Endodermal cell (in vitro differentiated cells): ENCODE measurements at regions not wholly inside any gene's neighbourhood (a gene's known extent, or its start where the extent isn't known, plus 50 kb on each side); places are given as distances from the start of the nearest gene placed in this dataset.

Experiments used
- DNase-seq: peaks from one replicate; pipeline ENCODE4 v3.0.0-alpha.2; 2017
- H3K27ac ChIP-seq: 2 replicates; pipeline ENCODE4 v1.5.1; 2013; ENCODE audit warnings: mild to moderate bottlenecking, low read depth, low read length, moderate library complexity
- H3K27me3 ChIP-seq: 2 replicates; pipeline ENCODE4 v1.6.1; 2013; ENCODE audit warnings: mild to moderate bottlenecking, low read length, moderate library complexity; ENCODE audit not compliant: insufficient read depth, control insufficient read depth, poor library complexity, severe bottlenecking
- H3K36me3 ChIP-seq: 2 replicates; pipeline ENCODE4 v1.7.0; 2013; ENCODE audit warnings: mild to moderate bottlenecking, low read length, moderate library complexity; ENCODE audit not compliant: control insufficient read depth, insufficient read depth
- H3K4me1 ChIP-seq: one replicate; pipeline ENCODE4 v1.7.0; 2013; ENCODE audit warnings: low read length; ENCODE audit not compliant: control insufficient read depth, insufficient read depth
- H3K4me3 ChIP-seq: 2 replicates; pipeline ENCODE4 v1.5.1; 2013; ENCODE audit warnings: mild to moderate bottlenecking, low read length, moderate library complexity
- H3K9ac ChIP-seq: 2 replicates; pipeline ENCODE4 v1.6.1; 2013; ENCODE audit warnings: mild to moderate bottlenecking, low read length, moderate library complexity; ENCODE audit not compliant: poor library complexity, severe bottlenecking; ENCODE audit errors: extremely low read depth
- H3K9me3 ChIP-seq: 2 replicates; pipeline ENCODE4 v1.6.1; 2013; ENCODE audit warnings: mild to moderate bottlenecking, low read length, moderate library complexity; ENCODE audit not compliant: control insufficient read depth
- H3K27ac Mint-ChIP-seq: 2 replicates; pipeline ENCODE4 v1.8.0; 2020; ENCODE audit warnings: mixed read lengths
- H3K27me3 Mint-ChIP-seq: 2 replicates; pipeline ENCODE4 v1.8.0; 2021; ENCODE audit warnings: mild to moderate bottlenecking, mixed read lengths; ENCODE audit not compliant: insufficient read depth
- H3K36me3 Mint-ChIP-seq: 2 replicates; pipeline ENCODE4 v1.8.0; 2020; ENCODE audit warnings: low read depth, mixed read lengths
- H3K4me1 Mint-ChIP-seq: 2 replicates; pipeline ENCODE4 v1.8.0; 2020; ENCODE audit warnings: mixed read lengths
- H3K4me3 Mint-ChIP-seq: 2 replicates; pipeline ENCODE4 v1.8.0; 2020; ENCODE audit warnings: mild to moderate bottlenecking, moderate library complexity, mixed read lengths
- H3K9me3 Mint-ChIP-seq: 2 replicates; pipeline ENCODE4 v1.8.0; 2020; ENCODE audit warnings: mild to moderate bottlenecking, mixed read lengths
- WGBS, 2 experiments: methylation state at CpG; one replicate each; pipeline versions ENCODE4 v1.1.5 to v1.1.7; 2013; ENCODE audit warnings: missing lambda C conversion rate in 2 of 2, mixed read lengths in 1 of 2; ENCODE audit not compliant: insufficient coverage in 1 of 2, insufficient read length in 1 of 2; 5-methylcytosine and 5-hydroxymethylcytosine counted together
- TF ChIP-seq, protein P1 (sequence below): fragments of 200-600 bp; sonication (generic); conservative IDR thresholded peaks from 2 replicates; pipeline ENCODE4 v1.5.0; 2021; ENCODE audit warnings: antibody characterized with exemption, mild to moderate bottlenecking

DNA sequence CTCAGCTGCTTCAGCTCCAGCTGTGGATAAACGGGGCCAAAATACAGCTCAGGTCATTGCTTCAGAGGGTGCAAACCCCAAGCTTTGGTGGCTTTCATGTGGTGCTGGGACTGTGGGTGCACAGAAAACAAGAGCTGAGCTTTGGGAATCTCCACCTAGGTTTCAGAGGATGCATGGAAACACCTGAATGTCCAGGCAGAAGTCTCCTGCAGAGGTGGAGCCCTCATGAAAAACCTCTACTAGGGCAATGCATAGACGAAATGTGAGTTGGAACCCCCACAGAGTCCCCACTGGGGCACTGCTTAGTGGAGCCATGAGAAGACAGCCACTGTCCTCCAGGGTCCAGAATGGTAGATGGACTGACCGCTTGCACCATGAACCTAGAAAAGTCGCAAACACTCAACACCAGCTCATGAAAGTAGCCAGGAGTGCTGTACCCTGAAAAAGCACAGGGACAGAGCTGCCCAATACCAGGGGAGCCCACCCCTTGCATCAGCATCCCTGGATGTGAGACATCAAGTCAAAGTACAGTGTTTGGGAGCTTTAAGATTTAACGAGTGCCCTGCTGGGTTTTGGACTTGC is 147.9 kb upstream of the SOX11 start:
- no peaks in the 10 kb centered on the region for H3K4me1 ChIP-seq
- no peak for DNase-seq
- H3K9me3 Mint-ChIP-seq: peaks cover 39% of the 10 kb centered on the region
- H3K9ac ChIP-seq: no peak overlapping the region
- H3K27me3 Mint-ChIP-seq: no peaks in the 10 kb centered on the region
- H3K27ac ChIP-seq: no peak overlapping the region
- 92 to 93% methylated on average over 5 of the region's 5 CpGs for WGBS, 2 experiments
- no peak overlapping the region for H3K4me3 ChIP-seq
- peaks cover 29% of the 10 kb centered on the region for H3K9me3 ChIP-seq
- H3K27ac Mint-ChIP-seq: no peak overlapping the region
- peaks cover 8% of the 10 kb centered on the region for H3K4me1 Mint-ChIP-seq
- no peak overlapping the region for H3K4me3 Mint-ChIP-seq
- TF ChIP-seq, protein P1, sequence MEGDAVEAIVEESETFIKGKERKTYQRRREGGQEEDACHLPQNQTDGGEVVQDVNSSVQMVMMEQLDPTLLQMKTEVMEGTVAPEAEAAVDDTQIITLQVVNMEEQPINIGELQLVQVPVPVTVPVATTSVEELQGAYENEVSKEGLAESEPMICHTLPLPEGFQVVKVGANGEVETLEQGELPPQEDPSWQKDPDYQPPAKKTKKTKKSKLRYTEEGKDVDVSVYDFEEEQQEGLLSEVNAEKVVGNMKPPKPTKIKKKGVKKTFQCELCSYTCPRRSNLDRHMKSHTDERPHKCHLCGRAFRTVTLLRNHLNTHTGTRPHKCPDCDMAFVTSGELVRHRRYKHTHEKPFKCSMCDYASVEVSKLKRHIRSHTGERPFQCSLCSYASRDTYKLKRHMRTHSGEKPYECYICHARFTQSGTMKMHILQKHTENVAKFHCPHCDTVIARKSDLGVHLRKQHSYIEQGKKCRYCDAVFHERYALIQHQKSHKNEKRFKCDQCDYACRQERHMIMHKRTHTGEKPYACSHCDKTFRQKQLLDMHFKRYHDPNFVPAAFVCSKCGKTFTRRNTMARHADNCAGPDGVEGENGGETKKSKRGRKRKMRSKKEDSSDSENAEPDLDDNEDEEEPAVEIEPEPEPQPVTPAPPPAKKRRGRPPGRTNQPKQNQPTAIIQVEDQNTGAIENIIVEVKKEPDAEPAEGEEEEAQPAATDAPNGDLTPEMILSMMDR: no peak
- H3K36me3 Mint-ChIP-seq: peaks cover 6% of the 10 kb centered on the region
- no peaks in the 10 kb centered on the region for H3K27me3 ChIP-seq
- H3K36me3 ChIP-seq: no peaks in the 10 kb centered on the region

DNA sequence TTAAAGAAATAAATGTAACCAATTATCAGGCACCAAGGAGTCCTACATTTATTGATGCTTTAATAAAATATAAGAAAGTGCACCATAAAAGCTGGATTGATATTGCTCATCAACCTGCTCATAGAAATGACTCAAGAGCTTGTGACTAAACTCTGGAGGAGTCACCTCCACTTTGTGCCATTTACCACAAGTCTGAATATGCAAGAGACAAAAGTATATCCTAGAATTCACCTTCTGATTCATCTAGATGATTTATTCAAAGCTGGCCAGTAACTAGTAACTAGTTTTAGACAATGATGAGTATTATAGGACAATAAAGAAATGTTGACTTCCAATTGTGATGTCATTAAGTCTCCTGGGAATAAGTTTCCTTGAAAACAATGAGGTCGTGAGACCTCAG is 146.0 kb upstream of the SOX11 start:
- no peaks in the 10 kb centered on the region for H3K4me1 ChIP-seq
- TF ChIP-seq, protein P1: no peak
- Mint-ChIP-seq H3K27ac (no peak overlapping the region), H3K27me3 (no peaks in the 10 kb centered on the region), H3K9me3 (peaks cover 39% of the 10 kb centered on the region), H3K36me3 (peaks cover 6% of the 10 kb centered on the region), H3K4me3 (no peak overlapping the region), H3K4me1 (peaks cover 2% of the 10 kb centered on the region)
- no peaks in the 10 kb centered on the region for H3K27me3 ChIP-seq
- no peaks in the 10 kb centered on the region for H3K36me3 ChIP-seq
- H3K9me3 ChIP-seq: peaks cover 29% of the 10 kb centered on the region
- no CpG with 5 or more reads among the region's 1 CpG for WGBS, 2 experiments
- DNase-seq: no peak
- no peak overlapping the region for H3K4me3 ChIP-seq
- H3K9ac ChIP-seq: no peak overlapping the region
- no peak overlapping the region for H3K27ac ChIP-seq

DNA sequence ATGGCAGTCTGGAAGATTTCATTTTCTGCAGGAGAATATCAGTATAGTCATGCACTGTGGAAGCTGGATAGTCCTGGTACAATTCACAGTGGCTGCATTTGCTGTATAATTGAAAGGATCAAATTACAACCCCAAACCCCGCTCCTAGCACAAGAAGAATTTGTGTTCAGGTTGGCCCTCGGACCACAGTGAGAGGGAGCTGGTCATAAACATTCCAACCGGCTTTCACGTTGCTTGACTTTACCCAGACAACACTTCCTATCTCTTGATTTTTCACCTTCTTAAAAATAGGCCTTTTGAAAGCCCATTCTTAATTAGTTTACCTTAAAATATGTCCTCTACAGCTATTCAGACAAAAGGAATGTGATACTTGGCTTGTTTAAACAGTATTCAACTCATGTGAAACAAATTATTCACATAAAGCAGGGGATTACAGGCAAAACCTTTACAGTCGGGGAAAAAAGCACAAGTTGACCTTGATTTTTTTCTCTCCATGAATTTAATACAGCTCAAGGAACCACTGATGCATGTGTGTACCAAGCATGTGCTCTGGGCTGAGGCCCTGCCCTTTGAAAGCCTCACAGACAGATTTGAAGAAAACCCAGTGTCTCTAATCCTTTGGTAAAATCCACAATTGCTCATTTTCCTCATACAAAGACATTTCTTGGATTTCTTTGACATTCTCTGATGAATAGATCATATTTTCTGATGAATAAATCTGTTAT is 143.0 kb upstream of the SOX11 start:
- H3K4me1 ChIP-seq: no peaks in the 10 kb centered on the region
- peaks cover 2% of the 10 kb centered on the region for H3K4me1 Mint-ChIP-seq
- H3K4me3 Mint-ChIP-seq: no peak overlapping the region
- peaks cover 4% of the 10 kb centered on the region for H3K36me3 Mint-ChIP-seq
- DNase-seq: no peak
- TF ChIP-seq, protein P1: no peak
- H3K27ac Mint-ChIP-seq: no peak overlapping the region
- H3K9me3 Mint-ChIP-seq: peaks cover 21% of the 10 kb centered on the region
- no peaks in the 10 kb centered on the region for H3K27me3 ChIP-seq
- no peak overlapping the region for H3K27ac ChIP-seq
- no peak overlapping the region for H3K9ac ChIP-seq
- peaks cover 17% of the 10 kb centered on the region for H3K9me3 ChIP-seq
- no peak overlapping the region for H3K4me3 ChIP-seq
- no peaks in the 10 kb centered on the region for H3K27me3 Mint-ChIP-seq
- WGBS, 2 experiments: 59 to 84% methylated on average over 3 to 5 of the region's 5 CpGs
- no peaks in the 10 kb centered on the region for H3K36me3 ChIP-seq
